ENCODE measurements at regions not wholly inside any gene's neighbourhood (a gene's known extent, or its start where the extent isn't known, plus 50 kb on each side); places are given as distances from the start of the nearest gene placed in this dataset.
"Not testable (repeated sequence)": the region's sequence is repeated elsewhere in the genome, so short reads cannot be mapped to it uniquely, and the experiment has no call there.

DNA sequence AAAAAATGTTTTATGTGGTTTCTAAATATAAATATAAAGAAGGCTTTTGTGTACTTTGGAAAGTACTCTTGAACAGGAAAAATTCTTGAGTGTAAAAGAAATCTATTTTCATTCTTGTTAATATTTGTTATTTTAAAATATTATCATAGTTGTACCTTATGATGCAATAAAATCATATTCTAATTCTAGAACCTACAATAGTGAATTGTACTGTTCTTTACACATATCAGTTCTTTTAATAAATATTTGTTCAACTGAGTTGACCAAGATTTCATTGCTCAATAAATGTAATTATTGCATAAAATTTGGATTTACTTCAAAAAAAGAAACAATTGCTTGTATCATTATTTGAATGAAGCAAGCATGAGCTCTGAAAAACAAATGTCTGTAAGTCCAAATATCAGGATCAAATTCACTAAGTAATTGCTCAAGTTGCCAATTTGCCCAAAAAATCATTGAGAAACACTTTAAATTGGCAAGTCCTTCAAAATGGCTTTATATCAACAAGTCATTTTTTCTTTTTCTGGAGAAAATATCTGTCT is 191.6 kb upstream of the SLC16A7 start:
- DNase-seq = no peak

DNA sequence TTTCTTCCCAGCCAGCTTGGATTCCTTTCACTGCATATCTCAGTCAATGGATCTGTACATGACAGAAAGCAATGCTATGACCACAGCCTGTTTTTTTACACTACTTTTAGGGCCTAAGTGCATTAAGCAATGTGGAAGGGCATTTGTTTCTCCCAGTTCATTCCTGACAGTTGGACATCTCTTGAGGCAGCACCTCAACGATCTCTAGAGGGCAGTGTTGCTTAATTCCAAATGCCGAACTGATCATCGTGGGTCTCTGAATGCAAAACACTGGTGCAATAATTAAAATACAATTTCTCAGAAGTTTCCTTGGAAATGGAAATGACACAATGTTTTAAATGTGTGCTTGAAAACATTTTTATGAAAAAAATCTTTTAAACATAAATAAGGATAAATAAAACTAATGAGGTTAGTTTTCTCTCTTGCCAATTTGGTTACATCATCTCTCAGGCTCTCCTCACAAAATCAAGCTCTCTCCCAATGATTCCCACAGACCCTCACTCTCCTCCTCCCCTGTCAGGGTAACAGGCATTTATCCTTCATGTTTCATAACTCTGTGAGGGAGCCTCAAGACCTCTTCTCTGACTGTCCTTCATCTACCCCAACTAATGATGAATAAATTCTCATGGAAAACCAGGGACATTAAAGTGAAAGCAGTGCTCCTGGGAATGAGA is 192.4 kb upstream of the SLC16A7 start:
- peak; percentile 50 for DNase-seq

DNA sequence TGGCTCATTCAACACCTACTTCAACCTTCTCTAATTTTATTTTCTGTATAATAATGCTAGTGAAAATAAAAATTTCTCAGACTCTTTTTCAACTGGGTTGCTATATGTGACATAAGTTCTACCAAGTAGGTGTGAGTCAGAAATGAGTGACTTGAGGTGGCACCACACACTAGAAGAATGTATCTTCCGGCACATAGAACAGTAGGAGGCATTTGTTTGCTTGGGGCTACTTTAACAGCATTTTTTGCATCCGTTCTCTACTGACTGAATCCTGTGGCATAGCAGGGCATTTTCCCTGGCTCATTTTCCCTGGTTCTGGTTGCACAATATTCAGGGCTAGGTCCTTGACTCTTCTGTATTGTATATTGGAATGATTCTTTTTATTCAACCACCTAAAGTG is 194.0 kb upstream of the SLC16A7 start:
- DNase-seq = no peak

DNA sequence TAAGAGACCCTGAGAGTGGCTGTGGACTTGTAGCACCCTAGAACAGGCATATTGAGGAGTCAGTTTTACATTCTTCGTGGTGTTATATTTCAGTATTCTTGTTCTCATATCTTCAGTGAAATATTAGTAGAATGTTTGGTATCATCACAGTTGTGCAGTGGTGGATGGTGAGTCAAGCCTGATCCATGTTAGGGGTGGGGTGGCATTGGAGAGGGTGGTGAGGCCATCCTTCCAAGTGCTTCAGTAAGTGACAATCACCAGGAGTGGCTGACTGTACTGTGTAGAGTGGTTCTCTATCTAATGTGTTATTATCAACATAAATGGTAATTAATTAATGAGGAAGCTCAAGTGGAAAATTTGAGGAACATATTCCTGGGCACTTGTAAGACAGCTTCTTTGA is 197.7 kb upstream of the SLC16A7 start:
- no peak for DNase-seq

DNA sequence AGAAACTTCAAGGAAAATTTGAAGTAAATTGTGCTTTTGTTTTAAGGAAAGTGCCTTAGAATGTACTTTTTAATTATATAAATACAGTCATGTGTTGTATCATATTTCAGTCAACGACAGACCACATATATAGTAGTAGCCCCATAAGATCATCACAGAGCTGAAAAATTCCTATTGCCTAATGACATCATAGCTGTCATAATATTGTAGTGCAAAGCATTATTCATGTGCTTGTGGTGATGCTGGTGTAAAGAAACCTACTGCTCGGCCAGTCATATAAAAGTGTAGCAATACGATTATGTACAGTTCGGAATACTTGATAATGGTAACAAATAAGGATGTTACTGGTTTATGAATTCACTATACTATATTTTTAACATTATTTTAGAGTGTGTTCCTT is 198.9 kb upstream of the SLC16A7 start:
- no peak for DNase-seq

DNA sequence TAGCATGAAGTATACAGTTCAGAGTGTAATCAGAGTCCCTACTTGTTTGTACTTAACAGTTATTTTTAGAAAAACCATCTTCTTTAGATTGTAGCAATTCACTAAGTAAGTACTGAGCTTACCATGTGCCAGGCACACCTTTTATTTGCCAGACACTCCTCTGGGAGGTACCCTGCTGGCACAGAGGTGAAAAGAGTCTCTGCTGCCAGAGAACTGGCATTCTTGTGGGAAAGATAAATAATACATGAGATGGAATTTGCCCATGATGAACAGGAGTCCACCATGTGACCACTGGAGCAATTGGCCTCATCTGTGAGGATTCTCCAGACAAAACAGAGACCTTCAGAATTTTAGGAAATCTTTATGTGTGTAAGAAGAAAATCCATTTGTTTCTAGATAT is 199.3 kb upstream of the SLC16A7 start:
- no peak for DNase-seq

DNA sequence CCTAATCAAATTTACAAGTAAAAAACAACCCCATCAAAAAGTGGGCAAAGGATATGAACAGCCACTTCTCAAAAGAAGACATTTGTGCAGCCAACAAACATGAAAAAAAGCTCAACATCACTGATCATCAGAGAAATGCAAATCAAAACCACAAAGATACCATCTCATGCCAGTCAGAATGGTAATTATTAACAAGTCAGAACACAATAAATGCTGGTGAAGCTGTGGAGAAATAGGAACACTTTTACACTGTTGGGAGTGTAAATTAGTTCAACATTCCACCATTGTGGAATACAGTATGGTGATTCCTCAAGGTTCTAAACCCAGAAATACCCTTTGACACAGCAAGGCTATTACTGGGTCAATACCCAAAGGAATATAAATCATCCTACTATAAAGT is 200.5 kb upstream of the SLC16A7 start:
- DNase-seq = not testable (repeated sequence)

DNA sequence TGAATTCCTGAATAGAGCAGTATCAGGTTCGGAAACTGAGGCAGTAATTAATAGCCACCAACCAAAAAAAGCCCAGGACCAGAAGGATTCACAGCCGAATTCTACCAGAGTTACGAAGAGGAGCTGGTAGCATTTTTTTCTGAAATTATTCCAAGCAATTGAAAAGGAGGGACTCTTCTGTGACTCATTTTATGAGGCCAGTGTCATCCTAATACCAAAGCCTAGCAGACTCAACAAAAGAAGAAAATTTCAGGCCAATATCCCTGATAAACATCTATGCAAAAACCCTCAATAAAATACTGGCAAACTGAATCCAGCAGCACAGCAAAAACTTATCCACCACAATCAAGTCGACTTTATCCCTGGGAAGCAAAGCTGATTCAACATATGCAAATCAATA is 202.3 kb upstream of the SLC16A7 start:
- DNase-seq = no peak

DNA sequence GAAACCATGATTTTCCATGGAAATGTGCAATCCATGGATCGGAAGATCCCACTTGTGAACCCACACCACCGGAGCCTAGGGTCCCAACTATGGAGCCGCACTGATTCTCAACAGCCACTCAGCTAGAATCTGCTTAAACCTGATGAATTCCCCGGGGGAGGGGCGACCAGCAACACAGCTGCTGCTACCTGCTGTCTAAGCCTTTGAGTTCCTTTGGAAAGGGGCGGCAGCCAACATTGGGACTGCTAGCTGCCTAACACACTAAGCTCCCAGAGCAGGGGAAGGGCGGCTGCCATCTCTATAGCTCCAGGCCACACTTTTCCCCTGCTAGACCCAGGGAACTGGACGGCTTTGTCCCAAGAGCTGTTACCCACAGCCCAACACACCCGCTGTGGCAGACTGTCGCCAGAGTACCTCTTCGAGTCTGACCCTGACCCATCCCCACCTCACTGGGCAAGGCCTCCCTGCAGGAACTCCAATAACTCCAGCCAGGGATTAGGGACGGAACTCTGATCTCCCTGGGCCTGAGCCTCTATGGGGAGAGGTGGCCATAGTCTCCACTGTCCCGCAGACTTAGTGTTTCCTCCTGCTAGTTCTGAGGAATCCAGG is 205.8 kb upstream of the SLC16A7 start:
- DNase-seq = no peak

DNA sequence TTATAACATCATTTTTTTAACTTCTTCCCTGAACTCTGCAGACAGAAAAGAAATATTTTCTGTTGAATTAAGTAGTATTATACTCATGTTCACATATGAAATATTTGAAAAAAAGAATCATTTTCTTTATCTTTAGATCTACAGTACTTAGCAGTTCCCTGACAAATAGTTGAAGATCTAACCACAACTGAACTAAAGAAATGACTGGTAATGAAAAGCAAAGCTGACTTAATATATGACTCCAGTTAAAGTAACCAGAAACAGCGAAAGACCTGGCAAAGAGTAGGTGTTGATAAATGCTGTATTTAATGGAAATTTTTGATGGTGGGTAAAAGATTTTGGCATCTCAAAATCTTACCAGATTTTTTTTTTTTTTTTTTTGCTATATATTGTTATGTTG is 207.1 kb upstream of the SLC16A7 start:
- no peak for DNase-seq

DNA sequence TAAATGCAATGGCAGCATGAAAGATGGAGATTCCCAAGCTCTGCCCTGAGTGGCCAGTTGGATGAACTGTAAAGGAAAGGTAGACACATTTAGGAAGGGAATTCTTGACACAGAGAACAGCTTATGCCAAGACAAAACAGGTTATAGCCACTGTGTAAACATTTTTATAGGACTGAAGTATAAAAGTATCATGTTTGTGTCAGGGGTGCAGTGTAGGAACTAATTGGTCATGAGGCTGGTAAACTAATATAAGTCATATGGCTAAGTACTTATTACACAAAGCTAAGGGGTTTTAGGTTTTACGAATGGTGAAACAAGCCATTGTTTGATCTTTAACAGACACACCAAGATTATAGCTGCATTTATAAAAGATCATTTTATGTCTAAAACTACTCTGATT is 207.7 kb upstream of the SLC16A7 start:
- DNase-seq = no peak

DNA sequence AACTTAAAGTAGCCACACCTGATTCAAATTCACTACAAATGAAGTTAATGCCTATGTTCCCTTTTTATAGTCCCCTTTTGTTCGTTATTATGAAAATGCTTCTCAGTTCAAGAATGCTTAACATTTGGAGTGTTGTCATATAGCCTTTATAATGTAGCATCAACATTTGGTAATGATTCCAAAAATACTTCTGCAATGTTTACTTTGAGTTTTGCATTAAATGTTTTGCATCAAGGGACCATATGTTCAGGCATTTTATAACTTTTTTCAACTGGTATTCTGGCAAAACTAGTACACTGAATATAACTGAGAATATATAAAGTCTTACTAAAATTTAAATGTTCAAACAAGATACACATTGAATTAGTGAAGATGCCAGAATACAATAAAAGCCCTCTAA is 209.6 kb upstream of the SLC16A7 start:
- DNase-seq = no peak

DNA sequence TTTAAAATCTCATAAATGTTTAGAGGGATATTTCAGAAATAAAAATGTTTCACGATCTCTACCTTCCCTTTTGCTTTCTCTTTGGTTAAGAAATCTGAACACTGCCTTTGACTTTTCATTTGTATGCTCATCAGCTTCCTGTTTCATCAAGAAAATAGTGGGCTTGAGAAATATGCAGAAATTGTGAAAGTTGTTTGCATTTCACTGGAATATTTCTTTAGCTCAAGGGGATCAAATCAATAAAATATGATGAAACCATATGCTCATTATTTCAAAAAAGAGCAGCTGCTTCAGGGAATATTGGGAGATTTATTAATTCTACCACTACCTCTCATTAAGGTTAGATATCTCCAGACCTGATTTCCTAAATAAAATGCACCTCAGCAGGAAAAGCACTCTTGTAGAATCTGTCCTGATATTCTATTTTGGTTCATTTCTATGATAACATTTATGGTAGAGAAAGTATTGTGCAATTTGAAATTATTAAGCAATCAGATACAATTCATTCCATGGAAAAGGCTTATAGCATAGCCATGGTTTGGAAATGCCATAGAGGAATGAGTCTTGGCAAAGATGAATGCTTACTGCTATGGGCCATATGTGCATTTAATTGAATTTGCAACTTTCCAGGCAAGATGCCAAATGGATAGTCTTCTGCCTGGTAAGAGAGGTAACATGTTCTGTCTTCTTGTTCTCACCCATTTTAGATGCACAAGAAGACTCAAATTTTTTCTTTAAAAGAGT is 212.6 kb upstream of the SLC16A7 start:
- no peak for DNase-seq

DNA sequence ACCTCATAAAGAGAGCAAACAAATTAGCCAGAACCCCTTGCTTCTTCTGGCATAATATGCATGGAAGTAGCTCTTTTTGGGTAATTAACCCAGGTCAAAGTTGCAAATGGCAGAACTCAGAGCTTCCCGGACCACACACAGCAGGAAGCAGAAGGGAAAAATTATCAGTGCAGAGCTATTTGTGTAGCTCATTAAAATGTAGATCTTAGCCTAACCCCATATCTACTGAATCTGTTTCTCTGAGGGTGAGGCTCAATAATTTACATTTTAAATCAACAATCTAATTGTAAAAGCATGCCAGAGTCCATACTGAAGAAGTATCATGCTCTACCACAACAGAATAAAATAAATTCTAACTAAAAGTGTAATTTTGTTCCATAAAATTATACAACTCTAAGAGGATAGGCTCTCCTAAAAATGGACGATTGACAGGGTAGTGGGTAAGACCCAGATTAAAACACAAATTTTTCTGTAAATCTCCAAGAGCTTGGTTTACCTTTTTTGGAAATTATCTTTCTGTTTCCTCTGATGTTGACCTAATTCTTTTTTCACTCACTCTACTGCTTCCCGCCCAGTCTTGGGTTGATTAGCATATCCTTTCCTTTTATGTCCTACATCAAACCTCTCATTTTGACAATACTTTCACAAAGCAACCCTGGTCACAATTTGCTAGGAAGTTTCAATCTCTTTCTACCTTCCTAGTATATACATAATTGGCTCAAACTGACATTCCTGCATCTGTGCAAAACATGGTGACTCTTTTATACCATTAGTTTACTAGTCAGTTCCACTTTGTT is 213.3 kb upstream of the SLC16A7 start:
- DNase-seq = no peak

DNA sequence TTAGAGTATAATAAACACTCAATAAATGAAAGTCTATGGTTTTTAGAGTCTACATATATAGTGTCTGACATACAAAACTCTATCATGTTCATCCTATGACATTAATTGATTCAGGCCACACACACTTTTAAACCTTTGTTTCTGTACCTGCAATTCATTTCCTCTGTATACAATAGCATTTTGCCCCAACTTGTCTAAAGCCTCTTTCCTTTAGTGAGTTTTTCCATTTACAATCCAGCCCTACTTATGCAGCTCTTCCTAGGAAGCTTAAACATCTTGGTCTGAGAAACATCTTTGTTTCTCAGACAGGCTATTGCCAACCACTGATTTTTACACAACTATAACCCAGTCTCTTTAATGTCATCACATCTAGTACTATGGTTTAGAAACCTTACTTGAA is 214.7 kb upstream of the SLC16A7 start:
- no peak for DNase-seq

DNA sequence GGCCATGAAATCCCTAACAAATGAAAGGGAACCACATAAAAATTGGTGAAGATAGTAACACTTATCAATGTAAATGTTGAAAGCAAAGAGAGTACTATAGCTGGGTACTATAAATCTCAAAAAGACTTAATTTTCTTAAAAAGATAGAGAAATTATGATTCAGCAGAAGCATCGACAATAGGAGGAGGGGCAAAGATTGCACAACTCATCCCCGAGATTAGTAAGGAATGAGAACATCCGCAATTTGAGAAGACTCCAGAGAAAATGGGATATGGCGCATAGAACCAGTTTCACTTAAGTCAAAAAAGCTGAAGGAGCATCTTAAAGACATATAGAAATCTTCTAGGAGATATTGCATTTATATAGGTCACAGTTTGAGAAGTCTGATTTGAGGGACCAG is 220.2 kb upstream of the SLC16A7 start:
- DNase-seq = no peak

DNA sequence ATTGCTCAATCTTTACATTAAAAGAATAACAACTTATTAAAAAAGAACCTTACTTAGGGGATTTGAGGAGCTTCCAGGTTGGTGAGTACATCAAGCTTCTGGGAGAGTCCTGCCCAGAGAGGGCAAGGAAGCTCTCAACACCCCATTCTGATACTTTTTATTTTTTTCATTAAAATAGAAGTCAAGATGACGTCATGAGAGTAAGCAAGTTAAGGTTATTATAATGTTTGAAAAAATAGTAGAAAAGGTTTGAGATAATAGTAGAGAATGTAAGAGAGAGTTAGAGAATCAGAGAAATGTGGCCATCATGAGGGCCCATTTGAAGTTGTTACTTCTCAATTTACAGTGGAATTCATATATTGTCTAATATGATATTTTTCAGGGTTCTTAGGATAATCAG is 221.0 kb upstream of the SLC16A7 start:
- DNase-seq = no peak

DNA sequence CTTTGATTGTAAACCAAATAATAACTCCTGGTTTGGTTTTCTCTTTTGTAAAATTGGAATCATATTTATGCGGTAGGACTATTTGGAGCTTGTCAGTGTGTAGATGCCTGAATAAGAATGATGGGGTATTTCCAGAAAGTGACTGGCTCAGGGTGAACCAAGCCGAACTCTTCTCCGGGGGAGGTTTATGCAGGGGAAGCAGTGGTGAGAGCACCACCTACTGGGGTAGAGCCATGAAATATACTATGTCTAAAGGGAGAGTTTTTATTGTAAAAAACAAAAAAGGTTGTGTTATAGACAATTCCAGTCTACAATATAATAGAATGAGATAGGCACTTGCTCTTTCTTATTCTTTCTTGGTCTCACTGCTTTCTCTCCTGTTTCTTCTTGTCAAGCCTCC is 222.9 kb upstream of the SLC16A7 start:
- no peak for DNase-seq

DNA sequence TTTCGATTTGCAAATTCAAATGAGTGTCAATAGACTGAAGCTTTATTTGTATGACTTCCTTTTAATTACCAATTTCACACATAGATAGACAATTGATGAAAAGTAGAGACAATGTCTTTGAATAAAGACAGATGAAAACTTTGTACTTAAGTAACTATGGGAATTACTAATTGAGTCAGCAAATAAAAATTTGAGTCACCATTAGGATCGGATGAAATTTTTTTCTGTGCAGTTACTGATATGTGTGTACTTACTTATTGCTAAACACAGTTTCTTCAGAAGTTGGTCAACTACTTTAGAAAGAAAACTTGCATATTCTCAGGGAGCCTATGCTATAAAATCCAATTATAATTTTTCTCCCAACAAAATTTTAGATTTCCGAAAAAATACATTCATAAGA is 224.9 kb upstream of the SLC16A7 start:
- DNase-seq = no peak

DNA sequence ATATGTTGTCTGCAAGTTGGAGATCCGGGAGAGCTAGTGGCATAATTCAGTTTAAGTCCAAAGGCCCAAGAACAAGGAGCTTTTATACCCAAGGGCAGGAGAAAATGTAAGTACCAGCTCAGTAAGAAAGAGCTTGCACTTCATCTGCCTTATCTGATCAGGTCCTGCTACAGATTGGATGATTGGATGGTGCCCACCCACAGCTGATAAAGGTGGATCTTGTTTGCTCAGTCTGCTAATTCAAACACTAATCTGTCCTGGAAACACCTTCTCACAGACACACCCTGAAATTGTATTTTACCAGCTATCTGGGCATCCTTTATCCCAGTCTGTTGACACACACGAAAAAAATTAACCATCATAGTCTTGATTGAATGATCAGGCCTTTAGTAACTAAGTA is 230.7 kb upstream of the SLC16A7 start:
- DNase-seq = no peak

DNA sequence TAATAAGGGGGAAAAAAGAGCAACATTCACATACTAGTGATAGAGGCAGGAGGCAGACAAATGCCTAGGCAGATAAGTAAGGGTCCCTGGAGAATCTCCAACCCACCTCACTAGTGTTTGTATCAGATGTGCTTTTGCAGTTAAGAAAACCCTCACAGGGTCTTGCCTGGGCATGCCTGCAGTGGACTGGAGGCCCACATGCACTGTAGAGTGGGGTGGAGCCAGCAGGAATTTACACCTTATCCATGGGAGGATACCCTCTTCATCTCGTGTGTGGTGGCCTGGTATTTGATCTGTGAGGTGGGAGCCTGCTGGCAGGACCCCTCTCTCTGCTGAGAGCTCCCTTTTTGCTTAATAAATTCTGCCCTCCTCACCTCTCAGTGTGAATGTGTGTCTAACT is 238.0 kb upstream of the SLC16A7 start:
- DNase-seq = no peak

DNA sequence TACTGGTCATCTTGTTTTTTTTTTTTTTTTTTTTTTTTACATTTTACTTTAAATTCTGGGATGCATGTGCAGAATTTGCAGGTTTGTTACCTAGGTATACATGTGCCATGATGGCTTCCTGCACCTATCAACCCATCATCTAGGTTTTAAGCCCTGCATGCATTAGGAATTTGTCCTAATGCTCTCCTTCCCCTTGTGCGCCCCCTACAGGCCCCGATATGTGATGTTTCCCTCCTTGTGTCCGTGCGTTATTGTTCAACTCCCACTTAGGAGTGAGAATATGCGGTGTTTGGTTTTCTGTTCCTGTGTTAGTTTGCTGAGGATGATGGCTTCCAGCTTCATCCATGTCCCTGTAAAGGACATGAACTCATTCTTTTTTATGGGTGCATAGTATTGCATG is 249.6 kb upstream of the SLC16A7 start:
- not testable (repeated sequence) for DNase-seq

DNA sequence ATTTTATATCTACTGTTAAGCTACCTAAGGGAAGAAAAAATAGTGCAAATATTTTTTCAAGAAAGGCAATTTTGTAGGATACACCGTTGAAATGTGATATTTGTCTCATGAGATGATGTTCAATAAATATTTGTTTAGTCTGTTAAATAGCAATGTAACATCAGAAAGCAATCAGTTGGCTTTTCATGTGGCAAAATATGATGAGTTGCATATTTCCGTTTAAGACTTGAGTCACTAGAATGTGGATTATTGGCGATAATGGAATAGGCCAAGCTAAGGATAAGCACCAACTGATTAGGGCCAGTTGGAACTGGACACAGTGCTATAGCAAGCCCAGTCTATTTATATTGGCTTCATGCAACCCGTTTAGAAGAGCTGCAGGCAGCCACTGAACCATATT is 250.4 kb upstream of the SLC16A7 start:
- DNase-seq = no peak

All from CD4-positive, alpha-beta T cell treated with Interleukin-10 for 1 hour (primary cell).